HCT116 (cell line): ENCODE measurements at regions not wholly inside any gene's neighbourhood (a gene's known extent, or its start where the extent isn't known, plus 50 kb on each side); places are given as distances from the start of the nearest gene placed in this dataset.

Experiments used
- ATAC-seq: fragments of 200-7000 bp; cut with Tn5 transposase; 2 replicates; pipeline ENCODE4 v1.9.1; 2020; ENCODE audit warnings: mild to moderate bottlenecking, moderate library complexity
- BruUV-seq: library from RNA; stranded (reverse); fragments of 400-500 nt; replicated peaks from 2 replicates; lab custom pipeline; 2021; lab: Mats Ljungman, UMichigan
- CTCF ChIA-PET: fragments of 300-600 bp; sonication (Branson Sonifier 250); formaldehyde crosslinking; loops from one replicate; lab custom pipeline; 2021; ENCODE audit warnings: antibody characterized with exemption; lab: Charles Lee
- POLR2A ChIA-PET: fragments of 300-600, 350-600 bp; sonication (Branson Sonifier 250); formaldehyde crosslinking; loops from one replicate; lab custom pipeline; 2021; ENCODE audit warnings: antibody characterized with exemption; lab: Charles Lee
- RAD21 ChIA-PET, 2 experiments: fragments of 300-600 bp; sonication (Branson Sonifier 250); formaldehyde crosslinking; loops; one replicate each; lab custom pipeline; 2023; ENCODE audit warnings: low total read pairs in 2 of 2; ENCODE audit not compliant: uncharacterized antibody in 2 of 2, unreplicated experiment in 2 of 2, low non-redundant PET in 1 of 2; lab: Charles Lee
- DNase-seq: peaks from one replicate; pipeline ENCODE4 v3.0.0-alpha.2; 2010; ENCODE audit warnings: low read depth, low spot score
- H2AFZ ChIP-seq: fragments of 200-600 bp; shearing (Covaris generic), sonication (generic); 2 replicates; pipeline ENCODE4 v1.6.1; 2017; ENCODE audit warnings: low read depth, mixed run types, mixed read lengths, antibody characterized with exemption, low read length; ENCODE audit not compliant: poor library complexity, severe bottlenecking
- H3K27ac ChIP-seq: 2 replicates; pipeline ENCODE4 v1.5.1; 2012; ENCODE audit warnings: low read depth, low read length
- H3K27me3 ChIP-seq: fragments of 200-600 bp; sonication (generic); 2 replicates; pipeline ENCODE4 v1.6.1; 2016; ENCODE audit warnings: mixed run types, low read length, mixed read lengths; ENCODE audit not compliant: insufficient read depth
- H3K36me3 ChIP-seq, 2 experiments: fragments of 200-500 bp in 1 of 2; fragments of 200-600 bp in 1 of 2; sonication (Bioruptor generic) in 1 of 2; sonication (generic) in 1 of 2; 2 replicates each; pipeline versions ENCODE4 v1.5.1 to v1.6.1; 2014 to 2016; ENCODE audit warnings: low read length in 2 of 2, inconsistent platforms in 1 of 2, mixed read lengths in 1 of 2, mixed run types in 1 of 2; ENCODE audit not compliant: insufficient read depth in 2 of 2, control insufficient read depth in 1 of 2
- H3K4me1 ChIP-seq, 2 experiments: fragments of 200-600 bp in 1 of 2; sonication (generic) in 1 of 2; 2 replicates each; pipeline versions ENCODE4 v1.5.1 to v1.6.1; 2012 to 2017; ENCODE audit warnings: low read length in 2 of 2, inconsistent platforms in 1 of 2, mild to moderate bottlenecking in 1 of 2, mixed read lengths in 1 of 2, mixed run types in 1 of 2, moderate library complexity in 1 of 2; ENCODE audit not compliant: insufficient read depth in 2 of 2, control insufficient read depth in 1 of 2
- H3K4me2 ChIP-seq: fragments of 200-600 bp; sonication (generic); 2 replicates; pipeline ENCODE4 v1.6.1; 2017; ENCODE audit warnings: mixed run types, low read length, mixed read lengths
- H3K4me3 ChIP-seq, 2 experiments: fragments of 200-600 bp in 1 of 2; sonication (generic) in 1 of 2; replicated peaks in 1 of 2; 2 replicates each; pipeline ENCODE4 v1.5.1; 2011 to 2016; ENCODE audit warnings: low read length in 2 of 2, control low read depth in 1 of 2, low read depth in 1 of 2, mild to moderate bottlenecking in 1 of 2, mixed read lengths in 1 of 2, mixed run types in 1 of 2
- H3K79me2 ChIP-seq: fragments of 200-600 bp; sonication (generic); 2 replicates; pipeline ENCODE4 v1.6.1; 2017; ENCODE audit warnings: mild to moderate bottlenecking, mixed run types, low read length, moderate library complexity, mixed read lengths; ENCODE audit not compliant: insufficient read depth
- H3K9ac ChIP-seq: fragments of 200-600 bp; sonication (generic); 2 replicates; pipeline ENCODE4 v1.6.1; 2016; ENCODE audit warnings: low read length, mixed read lengths
- H3K9me2 ChIP-seq: fragments of 200-600 bp; sonication (generic), shearing (Covaris generic); 2 replicates; pipeline ENCODE4 v1.6.1; 2017; ENCODE audit warnings: mixed run types, mild to moderate bottlenecking, moderate library complexity; ENCODE audit not compliant: insufficient read depth
- H3K9me3 ChIP-seq, 2 experiments: fragments of 200-500 bp in 1 of 2; fragments of 200-600 bp in 1 of 2; sonication (Bioruptor generic) in 1 of 2; sonication (generic) in 1 of 2; 2 replicates each; pipeline ENCODE4 v1.6.1; 2014 to 2017; ENCODE audit warnings: low read length in 2 of 2, mixed read lengths in 2 of 2, inconsistent platforms in 1 of 2, low read depth in 1 of 2, mild to moderate bottlenecking in 1 of 2, mixed run types in 1 of 2, moderate library complexity in 1 of 2; ENCODE audit not compliant: control insufficient read depth in 1 of 2, insufficient read depth in 1 of 2
- H4K20me1 ChIP-seq: fragments of 200-600 bp; sonication (generic), shearing (Covaris generic); 2 replicates; pipeline ENCODE4 v1.6.1; 2017; ENCODE audit warnings: mixed run types, mild to moderate bottlenecking, moderate library complexity; ENCODE audit not compliant: insufficient read depth
- ELF1 ChIP-seq: IDR thresholded peaks from 2 replicates; pipeline ENCODE4 v1.6.1; 2012; ENCODE audit warnings: low read depth, borderline replicate concordance
- EZH2phosphoT487 ChIP-seq: fragments of 200-600 bp; IDR thresholded peaks from 2 replicates; pipeline ENCODE4 v1.6.1; 2018; ENCODE audit warnings: antibody characterized with exemption, borderline replicate concordance
- JUND ChIP-seq: IDR thresholded peaks from 2 replicates; pipeline ENCODE4 v1.6.1; 2012
- POLR2A ChIP-seq: IDR thresholded peaks from 2 replicates; pipeline ENCODE4 v1.7.0; 2011; ENCODE audit warnings: borderline replicate concordance; ENCODE audit not compliant: insufficient read depth, insufficient read length; ENCODE audit errors: extremely low read depth
- SRF ChIP-seq: IDR thresholded peaks from 2 replicates; pipeline ENCODE4 v1.6.1; 2012; ENCODE audit warnings: low read depth
- ZFX ChIP-seq: fragments of 450-650 bp; IDR thresholded peaks from 2 replicates; pipeline ENCODE4 v1.6.1; 2017
- intact Hi-C: fragments of 100-400 bp; cut with micrococcal nuclease; formaldehyde crosslinking; loops from 2 replicates; pipeline ENCODE4 v1.10.0; 2022

DNA sequence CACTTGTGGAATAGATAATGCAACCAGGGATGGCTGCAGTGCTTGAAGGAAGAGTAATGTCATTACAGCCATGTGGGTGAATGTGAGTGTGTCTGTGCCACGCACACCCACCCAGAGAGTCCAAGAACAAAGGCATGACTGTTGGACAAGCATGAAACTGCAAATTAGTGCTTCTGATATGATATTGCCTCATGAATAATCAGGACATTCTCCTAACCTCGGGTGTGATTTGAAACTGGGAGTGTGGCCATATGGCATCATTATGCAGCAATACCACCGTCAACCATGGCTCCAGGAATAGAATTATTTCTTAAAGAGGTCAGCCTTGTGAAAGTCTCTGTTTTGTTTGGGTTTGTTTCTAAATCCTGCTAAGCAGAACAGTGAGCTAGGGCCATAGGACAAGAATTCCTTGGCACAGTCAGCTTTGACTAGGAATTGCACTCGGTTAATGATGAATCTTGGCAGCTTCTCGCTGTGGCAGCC is 678.0 kb upstream of the RAB6C start:
- intact Hi-C loops, result no loop called here
- Histone ChIP-seq H3K27ac (no peak overlapping the region), H3K79me2 (no peaks in the 10 kb centered on the region), H3K36me3 (no peaks in the 10 kb centered on the region), H3K4me2 (no peak overlapping the region), H3K9me3 (no peaks in the 10 kb centered on the region), H3K9ac (no peak overlapping the region), H3K27me3 (peaks cover 33% of the 10 kb centered on the region), H3K9me2 (no peaks in the 10 kb centered on the region), H3K4me3 (no peak overlapping the region), H4K20me1 (no peaks in the 10 kb centered on the region), H2AFZ (no peak overlapping the region), H3K4me1 (no peaks in the 10 kb centered on the region)
- no TSS peak for BruUV-seq
- ATAC-seq (no peak), DNase-seq (no peak)
- TF ChIP-seq POLR2A (no peak), ZFX (no peak)
- RAD21 ChIA-PET, result no interaction called here
- CTCF ChIA-PET, result no interaction called here
- POLR2A ChIA-PET, result no interaction called here

DNA sequence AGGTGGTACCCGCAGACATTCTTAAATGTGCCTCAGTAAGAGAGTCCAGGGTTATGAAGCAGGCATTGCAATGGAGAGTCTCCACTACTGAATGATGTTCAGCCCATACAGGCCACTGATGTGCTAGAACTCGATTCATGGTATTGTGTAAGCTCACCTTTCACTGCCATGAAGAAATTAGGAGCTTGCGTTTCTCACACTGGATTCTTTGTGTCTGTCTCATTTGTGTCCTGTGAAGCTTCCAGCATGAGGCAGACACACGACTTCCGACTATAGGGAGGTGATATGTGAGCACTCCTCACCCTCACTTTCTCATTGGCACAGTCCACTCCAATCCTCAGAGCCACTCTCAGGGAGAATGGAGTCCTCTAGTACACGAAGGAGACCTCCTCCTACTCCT is 677.4 kb upstream of the RAB6C start:
- no peak for TF ChIP-seq ELF1
- TF ChIP-seq EZH2phosphoT487, result no peak
- no peak for TF ChIP-seq SRF
- TF ChIP-seq JUND, result no peak
- intact Hi-C loops, result no loop called here
- H3K4me3 ChIP-seq, result no peak overlapping the region
- no peaks in the 10 kb centered on the region for H3K79me2 ChIP-seq
- H3K9me3 ChIP-seq, result no peaks in the 10 kb centered on the region
- BruUV-seq, result no TSS peak
- CTCF ChIA-PET, result no interaction called here
- no peaks in the 10 kb centered on the region for H3K36me3 ChIP-seq
- H4K20me1 ChIP-seq, result no peaks in the 10 kb centered on the region
- H3K27ac ChIP-seq, result no peak overlapping the region
- H3K9ac ChIP-seq, result no peak overlapping the region
- H3K27me3 ChIP-seq, result peaks cover 30% of the 10 kb centered on the region
- H3K4me2 ChIP-seq, result no peak overlapping the region
- no peaks in the 10 kb centered on the region for H3K9me2 ChIP-seq
- DNase-seq (no peak), ATAC-seq (no peak)
- no peaks in the 10 kb centered on the region for H3K4me1 ChIP-seq
- H2AFZ ChIP-seq, result no peak overlapping the region
- RAD21 ChIA-PET, result no interaction called here
- POLR2A ChIA-PET, result no interaction called here
